Astrocyte (in vitro differentiated cells and primary cell): ENCODE measurements at regions not wholly inside any gene's neighbourhood (a gene's known extent, or its start where the extent isn't known, plus 50 kb on each side); places are given as distances from the start of the nearest gene placed in this dataset.
A peak's percentile ranks its signal among the peaks of the same experiment; 100 is the strongest.

Experiments
- DNase-seq: peaks from one replicate; pipeline ENCODE4 v3.0.0-alpha.2; 2010; ENCODE audit warnings: low read depth
- FAIRE-seq: peaks from 2 replicates; lab custom pipeline; 2011; peaks lifted over from hg19 to GRCh38; lab: Jason Lieb, UNC
- H2AFZ ChIP-seq: 2 replicates; pipeline ENCODE4 v1.6.0; 2012; ENCODE audit warnings: low read depth, low read length, inconsistent platforms
- H3K27ac ChIP-seq: 2 replicates; pipeline ENCODE4 v1.5.1; 2011; ENCODE audit warnings: low read depth, low read length, inconsistent platforms
- H3K27me3 ChIP-seq: 2 replicates; pipeline ENCODE4 v1.6.0; 2011; ENCODE audit warnings: low read length, inconsistent platforms; ENCODE audit not compliant: insufficient read depth
- H3K36me3 ChIP-seq: 2 replicates; pipeline ENCODE4 v1.5.1; 2011; ENCODE audit warnings: low read length, inconsistent platforms; ENCODE audit not compliant: insufficient read depth
- H3K4me1 ChIP-seq: 2 replicates; pipeline ENCODE4 v1.5.1; 2011; ENCODE audit warnings: low read length, inconsistent platforms; ENCODE audit not compliant: insufficient read depth
- H3K4me2 ChIP-seq: 2 replicates; pipeline ENCODE4 v1.6.0; 2012; ENCODE audit warnings: low read length, inconsistent platforms
- H3K4me3 ChIP-seq: 2 replicates; pipeline ENCODE4 v1.5.1; 2011; ENCODE audit warnings: low read depth, mild to moderate bottlenecking, low read length, inconsistent platforms; ENCODE audit not compliant: insufficient read depth
- H3K79me2 ChIP-seq: 2 replicates; pipeline ENCODE4 v1.6.0; 2012; ENCODE audit warnings: mild to moderate bottlenecking, low read length, inconsistent platforms; ENCODE audit not compliant: insufficient read depth
- H3K9ac ChIP-seq: 2 replicates; pipeline ENCODE4 v1.6.0; 2012; ENCODE audit warnings: mild to moderate bottlenecking, low read length, inconsistent platforms
- H3K9me3 ChIP-seq: 2 replicates; pipeline ENCODE4 v1.5.1; 2012; ENCODE audit warnings: low read depth, mild to moderate bottlenecking, low read length, inconsistent platforms; ENCODE audit not compliant: insufficient read depth
- H4K20me1 ChIP-seq: 2 replicates; pipeline ENCODE4 v1.6.0; 2012; ENCODE audit warnings: low read length, inconsistent platforms; ENCODE audit not compliant: insufficient read depth
- H3K27ac Mint-ChIP-seq: one replicate; pipeline ENCODE4 v1.8.0; 2021; ENCODE audit warnings: mild to moderate bottlenecking, mixed read lengths; ENCODE audit not compliant: unreplicated experiment
- H3K27me3 Mint-ChIP-seq: one replicate; pipeline ENCODE4 v1.8.0; 2021; ENCODE audit warnings: low read depth, mixed read lengths; ENCODE audit not compliant: unreplicated experiment
- H3K36me3 Mint-ChIP-seq: one replicate; pipeline ENCODE4 v1.8.0; 2021; ENCODE audit warnings: low read depth, mixed read lengths; ENCODE audit not compliant: unreplicated experiment
- H3K4me1 Mint-ChIP-seq: one replicate; pipeline ENCODE4 v1.8.0; 2021; ENCODE audit warnings: low read depth, mixed read lengths; ENCODE audit not compliant: unreplicated experiment
- H3K4me3 Mint-ChIP-seq: one replicate; pipeline ENCODE4 v1.8.0; 2021; ENCODE audit warnings: mild to moderate bottlenecking, moderate library complexity, mixed read lengths; ENCODE audit not compliant: unreplicated experiment
- H3K9me3 Mint-ChIP-seq: one replicate; pipeline ENCODE4 v1.8.0; 2021; ENCODE audit warnings: mild to moderate bottlenecking, mixed read lengths; ENCODE audit not compliant: unreplicated experiment
- CTCF ChIP-seq: IDR thresholded peaks from 2 replicates; pipeline ENCODE4 v1.5.1; 2011; ENCODE audit warnings: low read depth, mild to moderate bottlenecking, inconsistent platforms, low read length, moderate library complexity; ENCODE audit not compliant: insufficient read depth
- EZH2 ChIP-seq: IDR thresholded peaks from 2 replicates; pipeline ENCODE4 v1.6.1; 2012; ENCODE audit warnings: mild to moderate bottlenecking, low read length, inconsistent platforms; ENCODE audit not compliant: insufficient read depth

DNA sequence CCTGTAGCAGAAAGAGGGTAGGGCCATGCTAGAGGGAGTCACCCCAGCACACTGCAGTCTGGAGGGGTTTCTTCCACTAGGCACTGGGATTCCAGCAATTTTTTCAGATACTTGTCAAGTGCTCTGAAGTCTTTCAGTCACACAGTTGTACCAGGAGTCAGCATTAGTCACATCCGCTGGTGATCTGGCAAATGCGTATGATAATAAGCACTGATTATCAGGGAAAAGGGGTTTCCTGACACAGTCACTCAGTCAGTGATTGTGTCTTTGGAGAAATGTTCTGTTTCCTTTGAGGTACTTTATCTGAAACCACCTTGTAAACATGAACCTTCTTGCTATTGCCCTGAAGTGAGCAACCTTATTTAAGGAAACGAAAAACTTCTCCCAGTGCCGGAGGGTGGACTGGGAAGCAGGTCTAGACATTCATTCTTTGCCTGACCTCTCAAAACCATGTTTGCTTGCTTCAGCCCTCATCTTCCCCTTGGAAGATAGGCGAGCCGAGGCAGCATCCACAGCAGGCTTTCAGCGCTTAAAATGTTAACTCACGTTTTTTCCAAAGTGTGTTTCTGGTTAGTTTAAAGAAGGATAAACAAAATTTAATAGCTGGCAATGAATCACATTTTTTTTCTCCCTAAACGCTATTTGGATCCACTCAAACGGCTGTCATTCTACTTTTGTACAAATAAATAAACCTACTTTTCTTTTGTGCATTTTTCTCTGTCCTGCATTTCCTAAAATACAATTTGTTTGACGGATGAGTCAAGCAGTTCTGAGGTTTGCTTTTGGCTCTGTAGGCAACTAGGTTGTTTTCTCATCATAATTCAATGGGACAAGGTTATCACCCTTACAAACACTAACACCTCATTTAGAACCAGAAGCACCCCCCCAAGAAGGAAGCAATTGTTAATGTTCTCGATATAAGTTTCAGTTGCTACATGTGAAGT, 77.7 kb downstream of the FOXD1 start:
- Histone ChIP-seq H3K9me3 (no peaks in the 10 kb centered on the region), H3K4me3 (peak overlapping the region; percentile 38), H2AFZ (no peak overlapping the region)

GRCh38 chr5:73370095-73370494, 78.5 kb downstream of the FOXD1 start:
- no peak overlapping the region for H3K4me3 ChIP-seq
- H3K4me1 ChIP-seq, result peaks cover 63% of the 10 kb centered on the region
- no peaks in the 10 kb centered on the region for H3K9me3 ChIP-seq
- FAIRE-seq (no peak), DNase-seq (no peak)
- Mint-ChIP-seq H3K27ac (peak overlapping the region; percentile 97), H3K4me1 (peaks cover 57% of the 10 kb centered on the region), H3K4me3 (no peak overlapping the region), H3K9me3 (no peaks in the 10 kb centered on the region), H3K27me3 (peaks cover 1% of the 10 kb centered on the region), H3K36me3 (no peaks in the 10 kb centered on the region)
- peak overlapping the region; percentile 80 for H3K4me2 ChIP-seq
- no peak overlapping the region for H2AFZ ChIP-seq
- no peaks in the 10 kb centered on the region for H3K27me3 ChIP-seq
- H3K79me2 ChIP-seq, result no peaks in the 10 kb centered on the region
- peak overlapping the region; percentile 96 for H3K27ac ChIP-seq
- H3K9ac ChIP-seq, result peak overlapping the region; percentile 80
- no peaks in the 10 kb centered on the region for H4K20me1 ChIP-seq
- no peaks in the 10 kb centered on the region for H3K36me3 ChIP-seq
- TF ChIP-seq CTCF (no peak), EZH2 (no peak)

More for the DNA sequence above, 77.7 kb downstream of the FOXD1 start:
- FAIRE-seq (peak; percentile 100), DNase-seq (peak; percentile 96)
- Histone ChIP-seq H4K20me1 (no peaks in the 10 kb centered on the region), H3K4me2 (peak overlapping the region; percentile 80), H3K9ac (peak overlapping the region; percentile 80), H3K27ac (peak overlapping the region; percentile 96), H3K36me3 (no peaks in the 10 kb centered on the region), H3K79me2 (no peaks in the 10 kb centered on the region), H3K27me3 (no peaks in the 10 kb centered on the region), H3K4me1 (peaks cover 63% of the 10 kb centered on the region)
- no peaks in the 10 kb centered on the region for H3K36me3 Mint-ChIP-seq
- H3K27ac Mint-ChIP-seq, result peak overlapping the region; percentile 97
- no peaks in the 10 kb centered on the region for H3K9me3 Mint-ChIP-seq
- no peaks in the 10 kb centered on the region for H3K27me3 Mint-ChIP-seq
- H3K4me1 Mint-ChIP-seq, result peaks cover 60% of the 10 kb centered on the region
- no peak overlapping the region for H3K4me3 Mint-ChIP-seq
- no peak for TF ChIP-seq CTCF
- TF ChIP-seq EZH2, result no peak

DNA sequence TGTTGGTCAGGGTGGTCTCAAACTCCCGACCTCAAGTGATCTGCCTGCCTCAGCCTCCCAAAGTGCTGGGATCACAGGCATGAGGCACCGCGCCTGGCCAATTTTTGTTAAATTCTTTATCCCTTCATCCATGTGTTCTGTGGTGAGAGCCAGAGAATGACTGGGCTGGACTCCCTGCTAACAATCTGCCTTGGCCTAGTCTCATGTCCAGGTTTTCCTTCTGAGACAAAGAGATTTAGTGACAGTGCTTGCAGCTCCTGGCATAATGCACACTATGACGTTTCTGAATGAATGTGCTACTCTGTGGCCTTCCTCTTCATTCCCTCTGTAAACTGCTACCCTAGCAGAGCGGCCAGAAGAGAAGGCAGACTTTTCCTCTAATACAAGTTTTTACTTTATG, 79.3 kb downstream of the FOXD1 start:
- Histone ChIP-seq H3K9ac (no peak overlapping the region), H3K4me1 (peaks cover 60% of the 10 kb centered on the region), H3K9me3 (no peaks in the 10 kb centered on the region), H3K79me2 (no peaks in the 10 kb centered on the region), H3K27me3 (no peaks in the 10 kb centered on the region), H3K27ac (peak overlapping the region; percentile 96), H3K4me3 (no peak overlapping the region), H4K20me1 (no peaks in the 10 kb centered on the region), H2AFZ (no peak overlapping the region), H3K36me3 (no peaks in the 10 kb centered on the region), H3K4me2 (no peak overlapping the region)
- Mint-ChIP-seq H3K4me1 (peaks cover 57% of the 10 kb centered on the region), H3K4me3 (peak overlapping the region; percentile 41), H3K27me3 (peaks cover 1% of the 10 kb centered on the region), H3K36me3 (no peaks in the 10 kb centered on the region), H3K27ac (no peak overlapping the region), H3K9me3 (no peaks in the 10 kb centered on the region)
- FAIRE-seq, result peak; percentile 64
- peak; percentile 76 for DNase-seq
- TF ChIP-seq CTCF, result no peak
- TF ChIP-seq EZH2, result no peak
